Muscle of leg (tissue), 3 donors: ENCODE measurements at regions not wholly inside any gene's neighbourhood (a gene's known extent, or its start where the extent isn't known, plus 50 kb on each side); places are given as distances from the start of the nearest gene placed in this dataset.
"Not testable (repeated sequence)": the region's sequence is repeated elsewhere in the genome, so short reads cannot be mapped to it uniquely, and the experiment has no call there.

ENCODE experiments used
- DNase-seq: peaks from one replicate; pipeline ENCODE4 v3.0.0; 2013
- H3K27ac ChIP-seq: one replicate; pipeline ENCODE4 v1.5.1; 2013; ENCODE audit warnings: mild to moderate bottlenecking, low read length, control low read depth
- H3K27me3 ChIP-seq: one replicate; pipeline ENCODE4 v1.6.1; 2013; ENCODE audit warnings: low read length; ENCODE audit not compliant: control insufficient read depth, insufficient read depth
- H3K36me3 ChIP-seq: one replicate; pipeline ENCODE4 v1.6.1; 2013; ENCODE audit warnings: low read length; ENCODE audit not compliant: control insufficient read depth, insufficient read depth
- H3K4me1 ChIP-seq: one replicate; pipeline ENCODE4 v1.6.1; 2013; ENCODE audit warnings: low read length; ENCODE audit not compliant: control insufficient read depth, insufficient read depth
- H3K4me3 ChIP-seq: one replicate; pipeline ENCODE4 v1.5.1; 2013; ENCODE audit warnings: low read length, control low read depth
- H3K9me3 ChIP-seq: replicated peaks from 2 replicates; pipeline ENCODE4 v1.6.1; 2013; ENCODE audit warnings: low read depth, low read length; ENCODE audit not compliant: control insufficient read depth
- WGBS: methylation state at CpG from one replicate; pipeline ENCODE4 v1.1.5; 2013; ENCODE audit warnings: missing lambda C conversion rate; ENCODE audit not compliant: insufficient coverage; 5-methylcytosine and 5-hydroxymethylcytosine counted together

DNA sequence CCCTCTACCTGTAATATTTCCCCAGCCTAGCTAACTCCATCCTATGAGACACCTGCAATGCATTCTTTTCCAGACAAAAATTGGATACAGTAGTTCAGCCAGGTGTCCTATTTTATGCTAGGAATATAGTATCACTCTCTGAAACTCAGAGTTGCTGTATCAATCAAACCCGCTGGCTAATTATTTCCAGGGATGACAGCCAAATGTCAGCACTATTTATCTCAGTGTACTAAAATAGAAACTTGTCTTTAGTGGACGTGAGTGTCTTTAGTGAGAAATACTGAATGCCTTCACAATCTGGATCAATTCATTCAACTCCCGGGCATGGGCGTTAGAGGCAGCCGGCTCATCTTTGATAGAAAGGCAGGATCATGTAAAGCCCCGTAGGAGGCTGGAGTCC is 196.2 kb downstream of the RBM46 start:
- H3K4me1 ChIP-seq, result no peaks in the 10 kb centered on the region
- no CpG with 5 or more reads among the region's 6 CpGs for WGBS
- H3K27ac ChIP-seq, result no peak overlapping the region
- no peak overlapping the region for H3K4me3 ChIP-seq
- no peaks in the 10 kb centered on the region for H3K36me3 ChIP-seq
- no peak for DNase-seq
- no peaks in the 10 kb centered on the region for H3K27me3 ChIP-seq
- no peaks in the 10 kb centered on the region for H3K9me3 ChIP-seq

DNA sequence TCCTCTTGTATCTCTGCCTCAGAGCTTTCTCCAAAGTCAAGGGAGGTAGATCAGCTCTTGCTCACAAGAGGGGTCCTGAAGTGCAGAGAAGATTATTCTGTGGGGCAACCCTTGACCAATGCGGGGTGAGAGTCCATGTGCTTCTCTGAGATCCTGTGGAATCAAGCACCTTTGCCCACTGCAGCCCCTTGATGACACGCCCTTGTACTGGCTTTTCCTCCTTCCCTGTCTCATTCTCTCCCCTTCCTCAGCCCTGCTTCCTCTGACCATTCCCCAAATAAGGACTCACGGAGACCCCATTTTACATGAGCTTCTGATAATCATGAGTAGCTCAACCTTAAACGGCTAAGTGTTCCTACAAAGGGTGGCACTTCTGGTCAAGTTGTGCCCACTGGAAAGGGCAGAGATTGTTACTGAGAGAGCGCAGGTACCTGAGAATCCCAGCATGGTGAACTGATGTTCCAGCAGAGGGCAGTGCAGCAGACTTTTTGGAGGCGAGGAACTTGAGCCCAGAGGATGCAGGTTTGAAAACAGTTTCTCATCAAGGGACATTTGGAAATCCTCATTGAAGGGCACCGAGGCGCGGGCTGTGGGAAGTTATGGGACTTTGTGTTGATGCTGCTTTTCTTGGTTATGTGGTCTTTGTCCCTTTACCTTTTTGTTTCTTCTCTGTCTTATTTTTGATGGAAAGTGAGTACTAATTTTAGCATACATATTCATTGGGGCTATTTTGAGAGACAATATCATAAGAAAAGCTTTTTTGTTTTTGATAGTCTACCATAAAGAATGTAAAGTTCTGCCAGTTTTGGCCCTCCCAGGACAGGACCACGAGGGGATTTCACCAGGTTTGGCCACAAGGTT is 201.3 kb downstream of the RBM46 start:
- Histone ChIP-seq H3K9me3 (no peaks in the 10 kb centered on the region), H3K36me3 (no peaks in the 10 kb centered on the region), H3K4me3 (no peak overlapping the region), H3K27me3 (no peaks in the 10 kb centered on the region), H3K4me1 (no peaks in the 10 kb centered on the region), H3K27ac (no peak overlapping the region)
- DNase-seq, result peak; percentile 55
- 23% methylated on average over 8 of the region's 10 CpGs for WGBS

DNA sequence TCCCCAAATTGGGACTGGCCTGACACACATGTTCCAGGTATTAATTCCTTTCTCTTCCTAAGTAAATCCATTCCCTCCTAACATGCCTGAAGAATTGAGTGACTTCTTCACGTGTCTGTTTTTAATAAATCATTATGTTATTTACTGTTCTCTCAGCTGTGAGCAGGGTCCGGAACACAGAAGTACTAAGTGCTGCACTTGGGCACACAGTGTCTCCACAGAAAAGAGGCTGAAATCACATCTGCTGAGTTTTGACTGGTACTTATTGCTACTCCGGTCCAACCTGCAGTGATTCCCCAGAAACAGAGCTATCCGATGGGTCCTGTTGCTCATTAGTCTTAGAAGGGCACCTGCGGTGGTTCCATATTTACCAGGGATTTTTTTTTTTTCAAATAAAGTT is 202.6 kb downstream of the RBM46 start:
- Histone ChIP-seq H3K27me3 (no peaks in the 10 kb centered on the region), H3K4me3 (no peak overlapping the region), H3K27ac (no peak overlapping the region), H3K9me3 (no peaks in the 10 kb centered on the region), H3K36me3 (no peaks in the 10 kb centered on the region), H3K4me1 (no peaks in the 10 kb centered on the region)
- 86% methylated on average over 3 of the region's 5 CpGs for WGBS
- no peak for DNase-seq

DNA sequence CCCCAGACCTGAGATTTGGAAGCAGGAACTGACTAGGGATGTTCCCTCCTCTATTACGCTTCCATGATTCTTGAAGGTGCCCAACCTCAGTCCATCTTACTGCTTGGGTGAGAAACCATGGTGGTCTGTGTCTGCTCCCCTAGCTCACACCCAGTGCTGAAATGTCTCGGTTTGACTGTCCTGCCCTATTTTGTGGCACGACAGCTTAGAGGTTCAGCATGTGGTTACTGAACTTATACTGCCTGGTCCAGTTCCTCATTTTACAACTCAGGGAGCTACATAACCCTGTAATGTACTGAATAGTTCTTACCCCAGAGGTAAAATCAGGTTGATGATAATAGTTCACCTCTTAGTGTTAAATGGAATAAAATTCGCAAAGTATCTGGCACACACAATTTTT is 203.1 kb downstream of the RBM46 start:
- H3K9me3 ChIP-seq, result no peaks in the 10 kb centered on the region
- no peaks in the 10 kb centered on the region for H3K36me3 ChIP-seq
- no peak overlapping the region for H3K4me3 ChIP-seq
- no peak for DNase-seq
- no peak overlapping the region for H3K27ac ChIP-seq
- no peaks in the 10 kb centered on the region for H3K27me3 ChIP-seq
- WGBS, result no CpG with 5 or more reads among the region's 4 CpGs
- no peaks in the 10 kb centered on the region for H3K4me1 ChIP-seq

- Histone ChIP-seq H3K4me1 (no peaks in the 10 kb centered on the region), H3K4me3 (no peak overlapping the region), H3K36me3 (no peaks in the 10 kb centered on the region), H3K27me3 (no peaks in the 10 kb centered on the region), H3K27ac (no peak overlapping the region), H3K9me3 (no peaks in the 10 kb centered on the region)
- DNase-seq, result no peak
- no CpG with 5 or more reads among the region's 1 CpG for WGBS
These were observed 203.5 kb downstream of the RBM46 start for GRCh38 chr4:154984616-154985015.

- 67% methylated on average over 3 of the region's 5 CpGs for WGBS
- Histone ChIP-seq H3K36me3 (no peaks in the 10 kb centered on the region), H3K27ac (no peak overlapping the region), H3K4me1 (no peaks in the 10 kb centered on the region), H3K4me3 (no peak overlapping the region), H3K27me3 (no peaks in the 10 kb centered on the region), H3K9me3 (no peaks in the 10 kb centered on the region)
- DNase-seq, result no peak
These were observed 204.6 kb downstream of the RBM46 start for GRCh38 chr4:154985673-154986072.

GRCh38 chr4:154988511-154988910 is 207.4 kb downstream of the RBM46 start:
- Histone ChIP-seq H3K9me3 (no peaks in the 10 kb centered on the region), H3K4me3 (no peak overlapping the region), H3K36me3 (no peaks in the 10 kb centered on the region), H3K4me1 (no peaks in the 10 kb centered on the region), H3K27ac (no peak overlapping the region), H3K27me3 (no peaks in the 10 kb centered on the region)
- WGBS, result no CpG with 5 or more reads among the region's 3 CpGs
- DNase-seq, result no peak

DNA sequence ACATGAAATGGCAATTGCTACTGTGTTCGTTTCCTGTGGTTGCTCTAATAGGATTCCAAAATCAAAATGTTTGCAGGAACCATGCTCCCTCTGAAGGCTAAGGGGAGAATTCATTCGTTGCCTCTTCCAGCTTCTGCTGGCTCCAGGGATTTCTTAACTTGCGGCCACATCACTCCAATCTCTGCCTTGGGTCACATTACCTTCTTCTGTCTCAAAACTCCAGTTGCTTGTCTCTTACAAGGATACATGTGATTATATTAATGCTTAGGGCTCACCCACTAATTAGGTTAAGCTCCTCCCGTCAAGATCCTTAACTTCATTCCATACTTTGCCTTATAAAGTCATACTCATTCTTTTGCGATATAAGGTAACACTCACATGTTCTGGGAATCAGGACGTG is 208.4 kb downstream of the RBM46 start:
- H3K4me1 ChIP-seq, result no peaks in the 10 kb centered on the region
- no peak for DNase-seq
- no peaks in the 10 kb centered on the region for H3K9me3 ChIP-seq
- 20% methylated on average over 1 of the region's 6 CpGs for WGBS
- no peak overlapping the region for H3K27ac ChIP-seq
- no peaks in the 10 kb centered on the region for H3K36me3 ChIP-seq
- H3K27me3 ChIP-seq, result no peaks in the 10 kb centered on the region
- H3K4me3 ChIP-seq, result no peak overlapping the region

- 80% methylated on average over 3 of the region's 5 CpGs for whole genome bisulfite sequencing
These were observed 210.6 kb upstream of the NPY2R start for GRCh38 chr4:154997866-154998265.

DNA sequence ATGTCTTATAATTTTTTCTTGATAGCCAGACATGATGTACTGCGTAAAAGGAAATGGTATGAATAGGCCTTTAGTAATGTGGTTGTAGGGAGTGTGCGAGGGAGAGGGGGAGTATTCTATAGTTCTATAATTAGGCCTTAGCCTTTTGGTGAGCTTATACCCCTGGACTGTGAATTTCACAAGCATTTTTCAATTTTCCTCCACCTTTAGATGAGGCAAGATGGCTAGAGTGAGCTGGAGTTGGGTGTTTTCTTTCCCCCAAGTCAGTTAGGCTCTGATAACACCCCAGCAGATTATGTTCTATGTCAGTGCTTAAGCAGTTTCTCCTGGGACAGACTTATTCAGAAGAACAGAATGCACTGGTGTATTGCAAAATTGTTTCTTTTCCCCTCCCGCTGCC is 210.2 kb upstream of the NPY2R start:
- H3K27me3 ChIP-seq, result no peaks in the 10 kb centered on the region
- no peaks in the 10 kb centered on the region for H3K36me3 ChIP-seq
- no peak overlapping the region for H3K4me3 ChIP-seq
- no peaks in the 10 kb centered on the region for H3K4me1 ChIP-seq
- no peaks in the 10 kb centered on the region for H3K9me3 ChIP-seq
- WGBS, result no CpG with 5 or more reads among the region's 3 CpGs
- no peak for DNase-seq
- H3K27ac ChIP-seq, result no peak overlapping the region

More at GRCh38 chr4:154997866-154998265, 210.6 kb upstream of the NPY2R start:
- not testable (repeated sequence) for H3K4me3 ChIP-seq, H3K36me3 ChIP-seq, H3K27me3 ChIP-seq, DNase-seq, H3K27ac ChIP-seq, H3K4me1 ChIP-seq, H3K9me3 ChIP-seq

DNA sequence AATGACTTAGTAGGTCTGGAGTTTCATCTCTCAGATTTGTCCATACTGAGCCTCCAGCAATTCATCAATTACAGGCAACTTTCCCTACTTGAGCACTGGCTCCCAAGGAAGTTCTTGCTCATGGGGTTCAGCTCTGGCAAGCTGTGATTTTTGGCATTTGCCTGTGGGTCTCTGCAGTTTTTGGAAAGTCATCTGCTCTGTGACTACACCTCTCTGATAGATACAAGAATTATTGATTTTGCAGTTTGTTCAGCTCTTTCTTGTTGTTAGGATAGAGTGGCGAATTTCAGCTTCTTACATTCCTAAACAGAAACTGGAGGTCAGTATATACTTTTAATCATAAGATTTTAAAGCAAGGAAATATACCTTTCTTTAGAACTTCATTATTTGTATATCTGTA is 209.7 kb upstream of the NPY2R start:
- Histone ChIP-seq H3K27ac (no peak overlapping the region), H3K4me1 (no peaks in the 10 kb centered on the region), H3K27me3 (no peaks in the 10 kb centered on the region), H3K4me3 (no peak overlapping the region), H3K36me3 (no peaks in the 10 kb centered on the region), H3K9me3 (no peaks in the 10 kb centered on the region)
- DNase-seq, result no peak
- WGBS, result no CpG with 5 or more reads among the region's 1 CpG
